ENCODE measurements at regions not wholly inside any gene's neighbourhood (a gene's known extent, or its start where the extent isn't known, plus 50 kb on each side); places are given as distances from the start of the nearest gene placed in this dataset.

DNA sequence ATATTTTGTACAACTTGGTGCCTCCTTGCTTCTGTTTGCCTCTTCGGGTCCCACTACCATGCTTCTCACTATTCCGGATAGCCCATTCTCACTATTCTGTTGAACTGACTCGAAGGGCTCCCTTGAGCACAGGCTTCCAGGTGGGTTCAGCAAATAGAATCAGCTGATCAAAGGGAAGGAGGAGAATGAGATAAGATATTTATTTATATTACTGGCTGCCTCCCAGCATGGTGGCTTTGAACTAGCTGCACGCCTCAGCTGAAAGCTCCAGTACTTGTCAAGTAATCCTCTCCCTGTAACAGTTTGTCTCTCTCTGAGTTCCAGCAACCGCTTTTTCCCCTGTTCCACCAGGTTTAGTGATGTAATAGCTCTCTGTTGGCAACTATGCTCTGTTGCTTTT lies 187.8 kb upstream of the HNRNPA3 start (continued):
- no peak for TF ChIP-seq ZNF426 (tag by site-specific recombination; IDR thresholded peaks at IDR 0.05)
- TF ChIP-seq ZBTB20 (tag by site-specific recombination; IDR thresholded peaks at IDR 0.05) = no peak
- TF ChIP-seq ZNF354C (tag by site-specific recombination; IDR thresholded peaks at IDR 0.05; ENCODE audit: borderline replicate concordance, low read depth) = no peak
- TF ChIP-seq ZNF423 (tag by site-specific recombination; IDR thresholded peaks at IDR 0.05) = no peak
- TF ChIP-seq, protein P1, sequence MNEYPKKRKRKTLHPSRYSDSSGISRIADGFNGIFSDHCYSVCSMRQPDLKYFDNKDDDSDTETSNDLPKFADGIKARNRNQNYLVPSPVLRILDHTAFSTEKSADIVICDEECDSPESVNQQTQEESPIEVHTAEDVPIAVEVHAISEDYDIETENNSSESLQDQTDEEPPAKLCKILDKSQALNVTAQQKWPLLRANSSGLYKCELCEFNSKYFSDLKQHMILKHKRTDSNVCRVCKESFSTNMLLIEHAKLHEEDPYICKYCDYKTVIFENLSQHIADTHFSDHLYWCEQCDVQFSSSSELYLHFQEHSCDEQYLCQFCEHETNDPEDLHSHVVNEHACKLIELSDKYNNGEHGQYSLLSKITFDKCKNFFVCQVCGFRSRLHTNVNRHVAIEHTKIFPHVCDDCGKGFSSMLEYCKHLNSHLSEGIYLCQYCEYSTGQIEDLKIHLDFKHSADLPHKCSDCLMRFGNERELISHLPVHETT (tag by site-specific recombination; IDR thresholded peaks at IDR 0.05) = no peak
- no peak for TF ChIP-seq OVOL3 (tag by site-specific recombination; IDR thresholded peaks at IDR 0.05)
- TF ChIP-seq, protein P2, sequence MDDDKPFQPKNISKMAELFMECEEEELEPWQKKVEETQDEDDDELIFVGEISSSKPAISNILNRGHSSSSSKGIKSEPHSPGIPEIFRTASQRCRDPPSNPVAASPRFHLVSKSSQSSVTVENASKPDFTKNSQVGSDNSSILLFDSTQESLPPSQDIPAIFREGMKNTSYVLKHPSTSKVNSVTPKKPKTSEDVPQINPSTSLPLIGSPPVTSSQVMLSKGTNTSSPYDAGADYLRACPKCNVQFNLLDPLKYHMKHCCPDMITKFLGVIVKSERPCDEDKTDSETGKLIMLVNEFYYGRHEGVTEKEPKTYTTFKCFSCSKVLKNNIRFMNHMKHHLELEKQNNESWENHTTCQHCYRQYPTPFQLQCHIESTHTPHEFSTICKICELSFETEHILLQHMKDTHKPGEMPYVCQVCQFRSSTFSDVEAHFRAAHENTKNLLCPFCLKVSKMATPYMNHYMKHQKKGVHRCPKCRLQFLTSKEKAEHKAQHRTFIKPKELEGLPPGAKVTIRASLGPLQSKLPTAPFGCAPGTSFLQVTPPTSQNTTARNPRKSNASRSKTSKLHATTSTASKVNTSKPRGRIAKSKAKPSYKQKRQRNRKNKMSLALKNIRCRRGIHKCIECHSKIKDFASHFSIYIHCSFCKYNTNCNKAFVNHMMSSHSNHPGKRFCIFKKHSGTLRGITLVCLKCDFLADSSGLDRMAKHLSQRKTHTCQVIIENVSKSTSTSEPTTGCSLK (tag by site-specific recombination; IDR thresholded peaks at IDR 0.05) = no peak
- TF ChIP-seq, protein P3, sequence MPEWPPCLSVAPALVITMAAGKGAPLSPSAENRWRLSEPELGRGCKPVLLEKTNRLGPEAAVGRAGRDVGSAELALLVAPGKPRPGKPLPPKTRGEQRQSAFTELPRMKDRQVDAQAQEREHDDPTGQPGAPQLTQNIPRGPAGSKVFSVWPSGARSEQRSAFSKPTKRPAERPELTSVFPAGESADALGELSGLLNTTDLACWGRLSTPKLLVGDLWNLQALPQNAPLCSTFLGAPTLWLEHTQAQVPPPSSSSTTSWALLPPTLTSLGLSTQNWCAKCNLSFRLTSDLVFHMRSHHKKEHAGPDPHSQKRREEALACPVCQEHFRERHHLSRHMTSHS (tag by site-specific recombination; IDR thresholded peaks at IDR 0.05) = no peak
- no peak for TF ChIP-seq ZNF2 (tag by site-specific recombination; IDR thresholded peaks at IDR 0.05)
- no peak for TF ChIP-seq ZNF677 (tag by site-specific recombination; IDR thresholded peaks at IDR 0.05)
- TF ChIP-seq, protein P4, sequence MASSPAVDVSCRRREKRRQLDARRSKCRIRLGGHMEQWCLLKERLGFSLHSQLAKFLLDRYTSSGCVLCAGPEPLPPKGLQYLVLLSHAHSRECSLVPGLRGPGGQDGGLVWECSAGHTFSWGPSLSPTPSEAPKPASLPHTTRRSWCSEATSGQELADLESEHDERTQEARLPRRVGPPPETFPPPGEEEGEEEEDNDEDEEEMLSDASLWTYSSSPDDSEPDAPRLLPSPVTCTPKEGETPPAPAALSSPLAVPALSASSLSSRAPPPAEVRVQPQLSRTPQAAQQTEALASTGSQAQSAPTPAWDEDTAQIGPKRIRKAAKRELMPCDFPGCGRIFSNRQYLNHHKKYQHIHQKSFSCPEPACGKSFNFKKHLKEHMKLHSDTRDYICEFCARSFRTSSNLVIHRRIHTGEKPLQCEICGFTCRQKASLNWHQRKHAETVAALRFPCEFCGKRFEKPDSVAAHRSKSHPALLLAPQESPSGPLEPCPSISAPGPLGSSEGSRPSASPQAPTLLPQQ (tag by site-specific recombination; IDR thresholded peaks at IDR 0.05) = 0 out of 2 replicates have a peak, but pooled peaks have one; percentile 22
- no peak for TF ChIP-seq SETDB1 (IDR thresholded peaks at IDR 0.05; ENCODE audit: insufficient read length, low read length)
- TF ChIP-seq, protein P5, sequence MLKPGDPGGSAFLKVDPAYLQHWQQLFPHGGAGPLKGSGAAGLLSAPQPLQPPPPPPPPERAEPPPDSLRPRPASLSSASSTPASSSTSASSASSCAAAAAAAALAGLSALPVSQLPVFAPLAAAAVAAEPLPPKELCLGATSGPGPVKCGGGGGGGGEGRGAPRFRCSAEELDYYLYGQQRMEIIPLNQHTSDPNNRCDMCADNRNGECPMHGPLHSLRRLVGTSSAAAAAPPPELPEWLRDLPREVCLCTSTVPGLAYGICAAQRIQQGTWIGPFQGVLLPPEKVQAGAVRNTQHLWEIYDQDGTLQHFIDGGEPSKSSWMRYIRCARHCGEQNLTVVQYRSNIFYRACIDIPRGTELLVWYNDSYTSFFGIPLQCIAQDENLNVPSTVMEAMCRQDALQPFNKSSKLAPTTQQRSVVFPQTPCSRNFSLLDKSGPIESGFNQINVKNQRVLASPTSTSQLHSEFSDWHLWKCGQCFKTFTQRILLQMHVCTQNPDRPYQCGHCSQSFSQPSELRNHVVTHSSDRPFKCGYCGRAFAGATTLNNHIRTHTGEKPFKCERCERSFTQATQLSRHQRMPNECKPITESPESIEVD (tag by site-specific recombination; IDR thresholded peaks at IDR 0.05) = no peak
- no peak for TF ChIP-seq ZNF600 (tag by site-specific recombination; IDR thresholded peaks at IDR 0.05)
- no peak for TF ChIP-seq ZNF223 (tag by site-specific recombination; IDR thresholded peaks at IDR 0.05)
- TF ChIP-seq, protein P6, sequence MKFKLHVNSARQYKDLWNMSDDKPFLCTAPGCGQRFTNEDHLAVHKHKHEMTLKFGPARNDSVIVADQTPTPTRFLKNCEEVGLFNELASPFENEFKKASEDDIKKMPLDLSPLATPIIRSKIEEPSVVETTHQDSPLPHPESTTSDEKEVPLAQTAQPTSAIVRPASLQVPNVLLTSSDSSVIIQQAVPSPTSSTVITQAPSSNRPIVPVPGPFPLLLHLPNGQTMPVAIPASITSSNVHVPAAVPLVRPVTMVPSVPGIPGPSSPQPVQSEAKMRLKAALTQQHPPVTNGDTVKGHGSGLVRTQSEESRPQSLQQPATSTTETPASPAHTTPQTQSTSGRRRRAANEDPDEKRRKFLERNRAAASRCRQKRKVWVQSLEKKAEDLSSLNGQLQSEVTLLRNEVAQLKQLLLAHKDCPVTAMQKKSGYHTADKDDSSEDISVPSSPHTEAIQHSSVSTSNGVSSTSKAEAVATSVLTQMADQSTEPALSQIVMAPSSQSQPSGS (tag by site-specific recombination; IDR thresholded peaks at IDR 0.05; ENCODE audit: low read depth) = 0 out of 2 replicates have a peak, but pooled peaks have one; percentile 14
- TF ChIP-seq GLIS2 (tag by site-specific recombination; IDR thresholded peaks at IDR 0.05) = no peak
- TF ChIP-seq BCL11A (tag by site-specific recombination; IDR thresholded peaks at IDR 0.05; ENCODE audit: low read depth) = no peak
- no peak for TF ChIP-seq ZNF184 (tag by site-specific recombination; IDR thresholded peaks at IDR 0.05)
- no peak for TF ChIP-seq OSR2 (tag by site-specific recombination; IDR thresholded peaks at IDR 0.05)
